Fibroblast of the aortic adventitia (primary cell): ENCODE measurements at regions not wholly inside any gene's neighbourhood (a gene's known extent, or its start where the extent isn't known, plus 50 kb on each side); places are given as distances from the start of the nearest gene placed in this dataset.

Experiments used
- DNase-seq: peaks from one replicate; pipeline ENCODE4 v3.0.0-alpha.2; 2010; ENCODE audit warnings: low read depth
- H3K4me3 ChIP-seq: 2 replicates; pipeline ENCODE4 v1.5.1; 2011; ENCODE audit warnings: low read depth, mild to moderate bottlenecking, control low read depth, low read length, moderate library complexity
- CTCF ChIP-seq: IDR thresholded peaks from 2 replicates; pipeline ENCODE4 v1.5.1; 2011; ENCODE audit warnings: mild to moderate bottlenecking, low read length, control low read depth, inconsistent platforms; ENCODE audit not compliant: insufficient read depth

- TF ChIP-seq CTCF: no peak
- H3K4me3 ChIP-seq: no peak overlapping the region
- DNase-seq: no peak
Measured at GRCh38 chr1:30378003-30378596, 345.3 kb downstream of the MATN1 start.

GRCh38 chr1:30377230-30378002, 346.0 kb downstream of the MATN1 start:
- DNase-seq: no peak
- TF ChIP-seq CTCF: no peak
- no peak overlapping the region for H3K4me3 ChIP-seq

- no peak overlapping the region for H3K4me3 ChIP-seq
- no peak for DNase-seq
- no peak for TF ChIP-seq CTCF
Measured at GRCh38 chr1:30376054-30376697, 347.2 kb downstream of the MATN1 start.

- no peak for DNase-seq
- no peak for TF ChIP-seq CTCF
- no peak overlapping the region for H3K4me3 ChIP-seq
Measured at GRCh38 chr1:30375156-30375555, 348.2 kb downstream of the MATN1 start.

- DNase-seq: no peak
- no peak for TF ChIP-seq CTCF
- H3K4me3 ChIP-seq: no peak overlapping the region
Measured at GRCh38 chr1:30374400-30375070, 348.9 kb downstream of the MATN1 start.

GRCh38 chr1:30373471-30374399, 349.6 kb downstream of the MATN1 start:
- H3K4me3 ChIP-seq: no peak overlapping the region
- no peak for DNase-seq
- no peak for TF ChIP-seq CTCF
